ENCODE measurements at regions not wholly inside any gene's neighbourhood (a gene's known extent, or its start where the extent isn't known, plus 50 kb on each side); places are given as distances from the start of the nearest gene placed in this dataset.
"Not testable (repeated sequence)": the region's sequence is repeated elsewhere in the genome, so short reads cannot be mapped to it uniquely, and the experiment has no call there.

DNA sequence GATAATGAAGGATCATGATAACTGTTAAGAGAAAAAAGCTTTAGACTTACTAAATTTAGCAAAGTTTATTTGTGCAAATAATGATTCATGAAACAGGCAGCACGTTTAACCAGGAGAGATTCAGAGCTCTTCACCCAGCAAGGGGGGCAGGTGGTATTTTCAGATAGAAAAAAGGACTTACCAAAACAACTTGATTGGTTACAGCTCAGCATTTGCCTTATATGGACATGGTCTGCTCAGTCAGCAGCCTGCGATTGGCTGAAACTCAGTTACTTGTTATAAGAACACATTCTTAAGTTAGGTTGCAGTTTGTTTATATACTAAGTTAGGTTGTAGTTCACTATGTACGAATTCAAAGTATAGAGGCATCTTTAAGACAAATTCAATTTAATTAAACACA, 165.6 kb downstream of the DUSP10 start:
- no peaks in the 10 kb centered on the region for H3K9me3 ChIP-seq (ENCODE audit: severe bottlenecking)
- H3K27ac ChIP-seq, result no peak overlapping the region
- no peak for TF ChIP-seq CTCF (IDR thresholded peaks at IDR 0.05; ENCODE audit: low read depth, low read length)
- no peaks in the 10 kb centered on the region for H3K36me3 ChIP-seq
- no peak overlapping the region for H3K4me3 ChIP-seq (ENCODE audit: low read depth, low read length)
- DNase-seq, result no peak
- no peaks in the 10 kb centered on the region for H3K27me3 ChIP-seq (ENCODE audit: insufficient read depth, low read depth, severe bottlenecking)

DNA sequence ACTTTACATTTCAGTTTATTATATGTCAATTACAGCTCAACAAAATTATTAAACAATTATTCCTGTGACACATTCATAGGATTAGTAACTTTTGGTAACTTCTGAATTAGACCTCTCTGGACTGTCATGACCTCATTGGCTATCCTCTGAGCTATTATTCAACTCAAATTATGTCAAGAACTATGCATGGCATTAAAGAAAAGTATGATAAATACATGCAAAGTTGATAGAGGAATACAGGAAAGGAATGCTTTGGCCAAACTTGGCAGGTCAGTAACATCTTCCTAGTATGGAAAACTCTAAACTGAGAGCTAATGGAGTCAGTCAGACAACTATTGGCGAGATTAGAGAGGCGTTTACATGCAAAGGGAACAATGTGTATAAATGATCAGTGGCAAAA, 158.4 kb downstream of the DUSP10 start:
- TF ChIP-seq CTCF (IDR thresholded peaks at IDR 0.05; ENCODE audit: low read depth, low read length), result no peak
- H3K27ac ChIP-seq, result no peak overlapping the region
- no peaks in the 10 kb centered on the region for H3K36me3 ChIP-seq
- H3K4me3 ChIP-seq (ENCODE audit: low read depth, low read length), result no peak overlapping the region
- no peaks in the 10 kb centered on the region for H3K9me3 ChIP-seq (ENCODE audit: severe bottlenecking)
- DNase-seq, result no peak
- no peaks in the 10 kb centered on the region for H3K27me3 ChIP-seq (ENCODE audit: insufficient read depth, low read depth, severe bottlenecking)

GRCh38 chr1:221587013-221587412, 154.9 kb downstream of the DUSP10 start:
- not testable (repeated sequence) for H3K27ac ChIP-seq; H3K36me3 ChIP-seq; DNase-seq; H3K9me3 ChIP-seq (ENCODE audit: severe bottlenecking); H3K27me3 ChIP-seq (ENCODE audit: insufficient read depth, low read depth, severe bottlenecking); H3K4me3 ChIP-seq (ENCODE audit: low read depth, low read length)

DNA sequence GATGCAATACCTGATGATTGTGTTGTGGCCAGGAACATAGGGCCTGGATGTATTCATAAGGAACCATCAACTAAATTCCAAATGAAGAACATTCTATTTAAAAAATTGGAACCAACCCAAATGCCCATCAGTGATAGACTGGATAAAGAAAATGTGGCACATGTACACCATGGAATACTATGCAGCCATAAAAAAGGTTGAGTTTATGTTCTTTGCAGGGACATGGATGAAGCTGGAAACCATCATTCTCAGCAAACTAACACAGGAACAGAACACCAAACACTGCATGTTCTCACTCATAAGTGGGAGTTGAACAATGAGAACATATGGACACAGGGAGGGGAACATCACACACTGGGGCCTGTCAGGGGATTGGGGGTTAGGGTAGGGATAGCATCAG, 150.6 kb downstream of the DUSP10 start:
- H3K27me3 ChIP-seq (ENCODE audit: insufficient read depth, low read depth, severe bottlenecking); H3K9me3 ChIP-seq (ENCODE audit: severe bottlenecking); H3K27ac ChIP-seq; H3K4me3 ChIP-seq (ENCODE audit: low read depth, low read length); DNase-seq; H3K36me3 ChIP-seq: not testable (repeated sequence)

GRCh38 chr1:221594576-221594975, 147.3 kb downstream of the DUSP10 start:
- H3K27me3 ChIP-seq (ENCODE audit: insufficient read depth, low read depth, severe bottlenecking), result no peaks in the 10 kb centered on the region
- no peaks in the 10 kb centered on the region for H3K9me3 ChIP-seq (ENCODE audit: severe bottlenecking)
- no peaks in the 10 kb centered on the region for H3K36me3 ChIP-seq
- no peak for DNase-seq
- H3K4me3 ChIP-seq (ENCODE audit: low read depth, low read length), result no peak overlapping the region
- no peak for TF ChIP-seq CTCF (IDR thresholded peaks at IDR 0.05; ENCODE audit: low read depth, low read length)
- H3K27ac ChIP-seq, result no peak overlapping the region

DNA sequence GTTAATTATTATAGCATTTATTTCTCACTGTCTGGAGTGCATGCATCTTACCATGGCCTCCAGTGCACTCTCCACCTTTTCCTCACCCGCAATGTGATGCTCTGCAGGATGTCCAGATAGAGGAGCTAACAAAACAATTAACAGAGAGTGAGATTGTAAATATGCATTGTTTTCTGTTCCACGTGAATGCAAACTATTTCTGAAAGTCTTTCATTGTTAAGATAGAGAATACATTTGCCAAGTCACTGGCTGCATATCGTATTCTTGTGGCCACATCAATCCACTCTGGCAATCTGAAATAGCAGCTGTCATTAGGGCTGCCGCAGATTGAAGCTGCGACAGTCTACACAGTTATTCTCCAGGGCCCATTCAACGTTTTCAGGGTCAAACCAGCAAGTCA, 143.8 kb downstream of the DUSP10 start:
- Histone ChIP-seq H3K27ac (no peak overlapping the region), H3K4me3 (ENCODE audit: low read depth, low read length) (no peak overlapping the region), H3K9me3 (ENCODE audit: severe bottlenecking) (no peaks in the 10 kb centered on the region), H3K36me3 (no peaks in the 10 kb centered on the region), H3K27me3 (ENCODE audit: insufficient read depth, low read depth, severe bottlenecking) (no peaks in the 10 kb centered on the region)
- DNase-seq, result no peak
- no peak for TF ChIP-seq CTCF (IDR thresholded peaks at IDR 0.05; ENCODE audit: low read depth, low read length)

- Histone ChIP-seq H3K36me3 (no peaks in the 10 kb centered on the region), H3K27me3 (ENCODE audit: insufficient read depth, low read depth, severe bottlenecking) (no peaks in the 10 kb centered on the region), H3K4me3 (ENCODE audit: low read depth, low read length) (no peak overlapping the region), H3K27ac (no peak overlapping the region), H3K9me3 (ENCODE audit: severe bottlenecking) (no peaks in the 10 kb centered on the region)
- no peak for TF ChIP-seq CTCF (IDR thresholded peaks at IDR 0.05; ENCODE audit: low read depth, low read length)
- no peak for DNase-seq
Measured at GRCh38 chr1:221601166-221601565, 140.7 kb downstream of the DUSP10 start.
